ENCODE measurements at regions not wholly inside any gene's neighbourhood (a gene's known extent, or its start where the extent isn't known, plus 50 kb on each side); places are given as distances from the start of the nearest gene placed in this dataset.

- Histone ChIP-seq H3K4me3 (no peak overlapping the region), H3K4me1 (no peaks in the 10 kb centered on the region), H3K36me3 (no peaks in the 10 kb centered on the region), H3K27me3 (no peaks in the 10 kb centered on the region), H3K27ac (no peak overlapping the region), H3K9me3 (no peaks in the 10 kb centered on the region)
- ATAC-seq (no peak), FAIRE-seq (no peak), DNase-seq (no peak)
- intact Hi-C loops (cut with DNase I), result no loop called here
- TF ChIP-seq CTCF (IDR thresholded peaks at IDR 0.05), result no peak
Measured at GRCh38 chr2:83640506-83640905, 818.6 kb downstream of the SUCLG1 start.

GRCh38 chr2:83633423-83633822, 825.7 kb downstream of the SUCLG1 start:
- FAIRE-seq (no peak), ATAC-seq (no peak), DNase-seq (no peak)
- H3K9me3 ChIP-seq, result no peaks in the 10 kb centered on the region
- no peaks in the 10 kb centered on the region for H3K4me1 ChIP-seq
- intact Hi-C loops (cut with DNase I), result no loop called here
- H3K27ac ChIP-seq, result no peak overlapping the region
- H3K36me3 ChIP-seq, result no peaks in the 10 kb centered on the region
- 31 to 56% methylated on average over 2 of the region's 2 CpGs for WGBS, 2 donors
- no peak overlapping the region for H3K4me3 ChIP-seq
- TF ChIP-seq CTCF (IDR thresholded peaks at IDR 0.05), result no peak
- peaks cover 0 to 4% (median 0%) of the 10 kb centered on the region in 4 donors for H3K27me3 ChIP-seq

DNA sequence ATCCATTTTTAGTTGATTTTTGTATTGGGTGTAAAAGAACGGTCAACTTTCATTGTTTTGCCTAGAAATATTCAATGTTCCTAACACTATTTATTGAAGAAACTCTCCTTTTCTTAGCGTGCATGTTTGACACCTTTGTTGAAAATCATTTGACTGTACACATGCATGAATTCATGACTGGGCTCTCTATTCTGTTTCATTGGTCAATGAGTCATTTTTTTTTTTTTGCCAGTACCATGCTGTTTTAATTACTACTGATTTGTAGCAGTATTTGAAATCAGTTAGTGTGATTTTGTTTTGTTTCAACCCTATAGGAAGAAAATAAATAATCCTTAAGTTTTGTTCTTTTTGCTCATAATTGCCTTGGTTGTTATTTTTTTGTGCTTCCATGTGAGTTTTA, 828.7 kb downstream of the SUCLG1 start:
- H3K4me1 ChIP-seq, result no peaks in the 10 kb centered on the region
- H3K27me3 ChIP-seq, result peaks cover 0 to 4% (median 0%) of the 10 kb centered on the region in 4 donors
- WGBS, 2 donors, result 65 to 81% methylated on average over 2 of the region's 2 CpGs
- no peaks in the 10 kb centered on the region for H3K36me3 ChIP-seq
- H3K9me3 ChIP-seq, result no peaks in the 10 kb centered on the region
- H3K4me3 ChIP-seq, result no peak overlapping the region
- H3K27ac ChIP-seq, result no peak overlapping the region
- DNase-seq (no peak), FAIRE-seq (no peak), ATAC-seq (no peak)
- intact Hi-C loops (cut with DNase I), result no loop called here
- no peak for TF ChIP-seq CTCF (IDR thresholded peaks at IDR 0.05)

- WGBS, 2 donors, result 79 to 89% methylated on average over 4 of the region's 4 CpGs
- no peaks in the 10 kb centered on the region for H3K4me1 ChIP-seq
- no peak for TF ChIP-seq CTCF (IDR thresholded peaks at IDR 0.05)
- no peak for DNase-seq
- no peaks in the 10 kb centered on the region for H3K36me3 ChIP-seq
- H3K27ac ChIP-seq, result no peak overlapping the region
- no peaks in the 10 kb centered on the region for H3K9me3 ChIP-seq
- FAIRE-seq, result no peak
- intact Hi-C loops (cut with DNase I), result no loop called here
- no peak overlapping the region for H3K4me3 ChIP-seq
- ATAC-seq, result no peak
- no peaks in the 10 kb centered on the region for H3K27me3 ChIP-seq
Measured at GRCh38 chr2:83615511-83615910, 843.6 kb downstream of the SUCLG1 start.

GRCh38 chr2:83613178-83613577, 845.9 kb downstream of the SUCLG1 start:
- WGBS, 2 donors, result 65 to 75% methylated on average over 1 of the region's 1 CpG
- Histone ChIP-seq H3K9me3 (no peaks in the 10 kb centered on the region), H3K36me3 (no peaks in the 10 kb centered on the region), H3K27ac (no peak overlapping the region), H3K4me1 (no peaks in the 10 kb centered on the region), H3K4me3 (no peak overlapping the region), H3K27me3 (no peaks in the 10 kb centered on the region)
- ATAC-seq (no peak), DNase-seq (no peak), FAIRE-seq (no peak)
- TF ChIP-seq CTCF (IDR thresholded peaks at IDR 0.05), result no peak
- intact Hi-C loops (cut with DNase I), result no loop called here

Data from pancreas (tissue), 10 donors.